ENCODE measurements at regions not wholly inside any gene's neighbourhood (a gene's known extent, or its start where the extent isn't known, plus 50 kb on each side); places are given as distances from the start of the nearest gene placed in this dataset.

DNA sequence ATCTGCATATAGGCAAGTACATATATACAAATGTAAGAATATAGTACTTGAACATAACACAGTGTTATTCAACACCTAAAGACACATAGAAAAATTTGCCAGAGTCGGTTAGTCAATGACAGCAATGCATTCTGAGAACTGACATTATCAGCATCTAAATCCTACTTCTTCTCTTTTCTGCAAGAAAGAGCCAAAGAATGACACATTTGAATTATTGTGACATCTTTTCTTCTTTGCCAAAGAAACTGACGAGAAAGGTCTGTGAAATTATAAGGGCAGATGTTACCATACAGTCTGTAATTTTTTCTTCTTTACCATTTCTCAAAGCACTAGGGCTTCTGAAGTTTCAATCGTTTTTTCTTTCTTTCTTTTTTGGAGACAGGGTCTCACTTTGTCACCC, 350.9 kb upstream of the NBEA start:
- TF ChIP-seq POLR2A (IDR thresholded peaks at IDR 0.05) = no peak
- TF ChIP-seq, protein P1, sequence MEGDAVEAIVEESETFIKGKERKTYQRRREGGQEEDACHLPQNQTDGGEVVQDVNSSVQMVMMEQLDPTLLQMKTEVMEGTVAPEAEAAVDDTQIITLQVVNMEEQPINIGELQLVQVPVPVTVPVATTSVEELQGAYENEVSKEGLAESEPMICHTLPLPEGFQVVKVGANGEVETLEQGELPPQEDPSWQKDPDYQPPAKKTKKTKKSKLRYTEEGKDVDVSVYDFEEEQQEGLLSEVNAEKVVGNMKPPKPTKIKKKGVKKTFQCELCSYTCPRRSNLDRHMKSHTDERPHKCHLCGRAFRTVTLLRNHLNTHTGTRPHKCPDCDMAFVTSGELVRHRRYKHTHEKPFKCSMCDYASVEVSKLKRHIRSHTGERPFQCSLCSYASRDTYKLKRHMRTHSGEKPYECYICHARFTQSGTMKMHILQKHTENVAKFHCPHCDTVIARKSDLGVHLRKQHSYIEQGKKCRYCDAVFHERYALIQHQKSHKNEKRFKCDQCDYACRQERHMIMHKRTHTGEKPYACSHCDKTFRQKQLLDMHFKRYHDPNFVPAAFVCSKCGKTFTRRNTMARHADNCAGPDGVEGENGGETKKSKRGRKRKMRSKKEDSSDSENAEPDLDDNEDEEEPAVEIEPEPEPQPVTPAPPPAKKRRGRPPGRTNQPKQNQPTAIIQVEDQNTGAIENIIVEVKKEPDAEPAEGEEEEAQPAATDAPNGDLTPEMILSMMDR (IDR thresholded peaks at IDR 0.05) = no peak

Measured in Peyer's patch (tissue), 4 donors.